Pons (tissue), 1 donor: ENCODE measurements at regions not wholly inside any gene's neighbourhood (a gene's known extent, or its start where the extent isn't known, plus 50 kb on each side); places are given as distances from the start of the nearest gene placed in this dataset.
"Not testable (repeated sequence)": the region's sequence is repeated elsewhere in the genome, so short reads cannot be mapped to it uniquely, and the experiment has no call there.

Experiments used
- DNase-seq: peaks from one replicate; pipeline ENCODE4 v3.0.0-alpha.2; 2016; ENCODE audit warnings: low spot score

DNA sequence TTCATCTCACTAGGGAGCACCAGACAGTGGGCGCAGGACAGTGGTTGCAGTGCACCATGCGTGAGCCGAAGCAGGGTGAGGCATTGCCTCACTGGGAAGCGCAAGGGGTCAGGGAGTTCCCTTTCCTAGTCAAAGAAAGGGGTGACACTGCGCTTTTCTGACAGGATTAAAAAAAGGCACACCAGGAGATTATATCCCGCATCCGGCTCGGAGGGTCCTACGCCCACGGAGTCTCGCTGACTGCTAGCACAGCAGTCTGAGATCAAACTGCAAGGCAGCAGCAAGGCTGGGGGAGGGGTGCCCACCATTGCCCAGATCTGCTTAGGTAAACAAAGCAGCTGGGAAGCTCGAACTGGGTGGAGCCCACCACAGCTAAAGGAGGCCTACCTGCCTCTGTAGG, 1416.7 kb upstream of the C9orf72 start:
- DNase-seq: not testable (repeated sequence)

DNA sequence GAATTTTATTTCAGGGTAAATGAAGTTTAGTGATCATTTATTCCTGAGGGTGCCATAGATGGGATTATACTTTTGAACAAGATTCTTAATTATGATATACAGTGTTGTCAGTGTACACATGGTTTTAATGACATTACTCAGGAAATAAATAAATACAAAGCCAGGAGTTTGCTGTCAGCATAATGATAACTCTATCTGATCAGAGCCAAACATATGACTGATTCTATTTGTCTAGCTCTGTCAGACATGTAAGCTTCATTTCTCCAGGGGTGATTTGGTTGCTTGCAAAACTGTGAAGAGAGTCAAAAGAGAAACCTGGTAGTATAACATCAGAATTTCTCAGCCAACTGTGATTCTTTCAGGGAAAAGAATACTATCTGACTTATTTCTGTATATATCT, 1425.8 kb upstream of the C9orf72 start:
- no peak for DNase-seq

DNA sequence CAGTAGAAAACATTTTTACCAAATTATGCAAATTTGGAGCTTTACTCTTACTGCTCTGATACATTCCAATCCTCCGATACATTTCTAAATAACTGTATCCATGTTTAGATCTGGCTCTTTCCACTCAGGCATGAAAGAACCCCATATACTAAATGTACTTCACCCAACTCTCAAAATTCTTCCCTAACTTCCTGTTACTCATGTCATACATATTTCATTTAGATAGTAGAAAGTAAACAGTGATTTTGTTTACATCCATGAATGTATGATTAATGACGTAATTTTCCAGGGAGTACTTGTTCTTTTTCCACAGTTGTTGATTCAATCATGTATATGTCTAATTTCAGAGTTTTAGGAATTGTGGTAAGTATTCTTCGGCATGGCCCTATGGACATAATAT, 1426.5 kb upstream of the C9orf72 start:
- no peak for DNase-seq

DNA sequence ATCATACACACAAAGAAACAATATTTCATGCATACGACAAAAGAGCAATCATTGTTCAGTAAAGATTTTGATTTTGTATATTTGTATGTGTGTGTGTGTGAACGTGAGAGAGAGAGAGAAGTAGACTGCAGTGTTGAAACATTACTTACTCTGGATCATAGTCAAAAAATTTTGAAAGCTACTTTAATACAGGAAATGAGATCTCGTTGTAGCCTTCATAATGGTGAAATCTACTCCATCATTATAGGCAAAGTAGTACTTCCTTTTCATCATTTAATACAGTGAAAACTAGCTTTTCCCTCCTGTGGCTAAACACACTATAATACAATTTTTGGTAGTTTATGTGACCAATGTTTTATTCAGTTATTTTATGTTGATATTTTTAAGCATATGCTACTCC, 1427.7 kb upstream of the C9orf72 start:
- no peak for DNase-seq

DNA sequence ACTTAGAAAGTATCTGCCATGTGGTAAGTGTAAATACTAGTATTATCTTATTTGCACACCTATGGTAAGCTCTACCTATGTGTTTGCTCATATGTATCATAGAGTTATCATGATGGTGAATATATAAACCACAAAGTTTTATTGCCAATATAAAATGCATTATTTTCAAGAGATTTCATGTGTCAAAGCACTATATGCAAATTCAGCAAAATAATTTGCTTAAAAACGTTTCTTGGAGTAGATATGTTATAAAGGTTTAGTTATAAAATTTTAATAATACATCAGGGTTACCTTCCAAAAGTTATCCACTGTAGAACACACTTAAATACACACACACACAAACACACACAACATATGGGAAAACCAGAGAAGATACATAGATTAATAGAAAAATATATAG, 1431.7 kb upstream of the C9orf72 start:
- DNase-seq: no peak

DNA sequence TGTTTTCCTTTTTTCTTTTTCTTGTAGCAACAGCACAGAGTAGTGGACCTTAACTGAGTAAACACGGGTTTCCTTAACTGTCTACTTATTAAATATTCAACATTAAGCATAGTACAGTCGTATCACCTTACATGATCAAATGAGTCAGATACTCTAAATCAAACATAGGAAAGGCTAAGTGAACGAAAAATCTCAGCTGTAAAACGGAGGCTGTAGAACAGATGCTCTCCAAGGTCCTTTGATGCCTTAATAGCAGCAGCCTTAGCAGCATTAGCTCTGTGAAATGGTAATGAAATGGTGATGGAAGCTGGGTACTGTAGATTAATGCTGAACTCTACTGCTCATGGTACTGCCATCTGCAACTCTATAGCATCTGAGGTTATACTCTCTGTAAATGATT, 1433.3 kb upstream of the C9orf72 start:
- DNase-seq: no peak

DNA sequence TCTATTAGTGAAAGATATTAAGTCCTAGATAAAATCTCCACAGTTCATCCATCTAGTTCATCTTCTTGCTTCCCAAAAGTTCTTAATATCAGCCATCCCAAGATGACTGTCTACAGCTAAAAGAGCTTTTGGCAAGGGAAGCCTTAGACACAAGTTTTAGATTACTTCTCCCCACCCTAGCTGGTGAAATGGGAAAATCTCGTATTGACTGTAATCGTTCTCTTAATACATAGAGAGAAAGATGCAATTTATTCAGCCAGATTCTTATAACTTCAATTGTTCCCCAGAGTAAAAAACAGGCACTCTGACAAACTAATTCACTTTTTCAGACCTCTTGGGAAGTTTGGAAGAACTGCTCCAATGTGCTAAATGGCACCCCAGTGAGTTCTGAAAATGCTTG, 1439.6 kb upstream of the C9orf72 start:
- no peak for DNase-seq

DNA sequence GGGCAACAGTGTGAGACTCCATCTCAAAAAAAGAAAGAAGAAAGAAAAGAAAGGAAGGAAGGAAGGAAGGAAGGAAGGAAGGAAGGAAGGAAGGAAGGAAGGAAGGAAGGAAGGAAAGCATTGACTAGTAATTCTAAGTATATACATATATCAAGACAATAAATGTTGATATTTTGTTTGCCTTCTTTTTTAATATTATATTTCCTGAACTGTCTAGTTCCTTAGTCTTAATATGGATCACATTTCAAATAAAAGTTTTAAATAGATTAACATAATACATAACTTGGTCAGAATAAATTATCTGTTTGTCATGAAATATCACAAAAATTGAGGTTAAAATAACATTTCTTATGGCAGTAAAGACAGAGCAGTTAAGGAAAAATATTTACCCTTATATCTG, 1448.4 kb upstream of the C9orf72 start:
- DNase-seq: no peak

DNA sequence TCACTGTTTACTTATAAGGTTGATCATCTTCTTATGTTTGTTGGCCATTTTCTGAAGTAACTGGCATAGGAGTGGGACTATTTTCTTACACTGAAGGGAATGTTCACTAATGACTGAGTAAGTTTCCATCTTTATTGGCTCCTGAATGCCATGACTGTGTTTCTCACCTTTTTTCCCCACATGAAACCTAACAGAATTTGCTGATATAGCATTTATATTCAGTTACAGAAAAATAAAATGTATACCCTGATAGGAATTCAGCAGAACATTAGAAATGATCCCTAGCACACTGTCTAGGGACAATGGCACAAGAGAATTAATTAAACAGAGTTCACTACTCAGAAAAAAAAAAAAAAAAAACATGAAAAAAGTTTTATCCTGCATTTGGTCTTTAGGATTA, 1465.1 kb upstream of the C9orf72 start:
- DNase-seq: no peak

DNA sequence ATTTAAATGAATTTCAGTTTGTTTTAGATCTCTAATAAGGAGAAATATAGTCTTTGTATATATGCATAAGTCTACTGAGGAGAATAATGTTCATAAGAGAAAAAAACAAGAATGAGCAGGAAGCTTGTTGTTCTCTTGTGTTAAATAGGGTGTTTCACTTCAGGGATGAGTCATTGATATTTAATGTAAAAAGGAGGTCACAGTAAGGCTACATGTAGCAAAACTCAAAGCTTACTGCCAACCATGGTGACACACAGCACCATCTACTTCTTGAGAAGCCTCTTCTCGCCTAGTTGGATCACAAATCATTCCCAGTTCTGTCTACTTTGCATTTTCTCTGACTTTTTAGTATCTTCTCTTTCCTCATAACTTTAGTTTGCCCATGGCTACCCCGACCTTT, 1466.0 kb upstream of the C9orf72 start:
- no peak for DNase-seq

DNA sequence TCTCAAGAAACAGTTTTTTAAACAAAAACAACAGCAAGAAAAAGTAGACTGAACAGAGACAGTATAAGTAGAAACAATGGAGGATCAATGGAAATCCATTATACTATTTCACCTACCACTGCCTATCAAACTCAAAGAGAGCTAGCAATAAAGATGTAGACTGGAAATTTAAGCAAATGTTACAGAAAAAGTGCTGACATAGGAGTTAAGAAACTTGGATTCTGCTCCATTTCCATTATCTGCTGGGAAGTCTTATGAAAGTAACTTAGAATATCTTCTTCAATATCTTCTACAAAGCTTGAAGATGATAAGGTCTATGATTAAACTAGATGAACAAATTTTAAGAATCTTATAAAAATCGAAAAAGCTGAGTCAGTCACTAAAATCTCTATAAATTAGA, 1469.8 kb upstream of the C9orf72 start:
- no peak for DNase-seq

DNA sequence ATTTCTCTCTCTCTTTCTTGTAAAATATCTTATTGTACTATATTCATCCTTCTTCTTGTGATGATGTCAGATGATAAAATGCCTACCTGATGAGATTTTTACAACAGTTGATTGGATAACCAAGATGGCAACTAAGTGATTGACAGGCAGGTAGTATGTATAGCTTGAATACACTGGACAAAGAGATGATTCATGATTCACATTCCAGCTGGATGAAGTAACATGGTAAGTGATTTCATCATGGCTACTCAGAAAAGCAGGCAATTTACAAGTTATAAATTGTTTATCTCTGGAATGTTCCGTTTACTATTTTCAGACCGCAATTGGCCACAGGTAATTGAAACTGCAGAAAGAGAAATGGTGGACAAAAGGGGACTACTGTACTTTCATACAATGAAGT, 1471.7 kb upstream of the C9orf72 start:
- DNase-seq: no peak

DNA sequence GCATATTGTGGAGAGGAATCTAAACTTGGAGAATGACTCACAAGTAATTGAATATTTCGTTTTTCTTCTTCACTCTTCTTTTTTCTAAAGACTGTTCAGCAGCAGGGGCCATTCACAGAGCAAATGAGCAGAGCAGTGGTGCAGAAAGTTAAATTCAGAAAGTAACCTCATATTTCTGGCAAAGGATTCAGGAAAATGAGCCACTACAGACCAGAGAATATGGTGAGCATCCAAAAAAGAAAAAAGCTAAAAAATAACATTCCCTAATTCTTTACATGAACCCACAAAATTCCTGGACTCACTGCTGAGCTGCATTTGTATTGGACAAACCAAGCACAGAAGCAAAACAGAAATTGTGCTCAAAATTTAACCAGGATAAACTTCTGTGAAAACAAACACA, 1486.8 kb upstream of the C9orf72 start:
- DNase-seq: no peak

DNA sequence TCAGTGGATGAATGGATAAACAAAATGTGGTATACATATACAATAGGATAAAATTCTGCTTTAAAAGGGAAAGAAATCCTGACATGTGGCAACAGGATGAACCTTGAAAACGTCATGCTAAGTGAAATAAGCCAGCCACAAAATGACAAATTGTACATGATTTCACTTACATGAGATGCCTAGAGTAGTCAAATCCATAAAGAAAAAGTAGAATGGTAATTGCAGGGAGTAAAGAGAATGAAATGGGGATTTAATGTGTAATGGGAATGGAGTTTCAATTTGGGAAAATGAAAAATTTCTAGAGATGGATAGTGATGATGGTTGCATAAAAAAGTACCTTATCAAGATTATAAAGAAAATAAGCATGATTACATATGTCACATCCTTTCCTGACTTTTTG, 1489.2 kb upstream of the C9orf72 start:
- DNase-seq: no peak

DNA sequence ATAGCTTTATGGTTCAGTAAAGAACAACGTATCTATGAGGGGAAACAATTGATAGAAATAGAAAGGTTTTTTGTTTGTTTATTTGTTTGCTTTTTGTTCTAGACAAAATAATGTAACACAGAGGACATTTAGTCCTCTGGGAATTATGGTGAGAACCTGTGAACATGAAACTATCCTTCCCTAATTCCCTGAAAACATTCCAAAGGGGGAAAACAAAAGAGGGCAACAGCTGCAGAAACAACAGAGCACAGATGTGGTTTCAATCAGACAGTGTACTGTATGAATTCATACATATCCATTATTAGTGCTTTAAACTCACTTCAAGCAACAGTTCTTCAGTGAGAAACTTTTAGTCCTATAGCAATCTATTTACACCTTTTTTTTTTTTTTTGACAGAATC, 1489.8 kb upstream of the C9orf72 start:
- no peak for DNase-seq

DNA sequence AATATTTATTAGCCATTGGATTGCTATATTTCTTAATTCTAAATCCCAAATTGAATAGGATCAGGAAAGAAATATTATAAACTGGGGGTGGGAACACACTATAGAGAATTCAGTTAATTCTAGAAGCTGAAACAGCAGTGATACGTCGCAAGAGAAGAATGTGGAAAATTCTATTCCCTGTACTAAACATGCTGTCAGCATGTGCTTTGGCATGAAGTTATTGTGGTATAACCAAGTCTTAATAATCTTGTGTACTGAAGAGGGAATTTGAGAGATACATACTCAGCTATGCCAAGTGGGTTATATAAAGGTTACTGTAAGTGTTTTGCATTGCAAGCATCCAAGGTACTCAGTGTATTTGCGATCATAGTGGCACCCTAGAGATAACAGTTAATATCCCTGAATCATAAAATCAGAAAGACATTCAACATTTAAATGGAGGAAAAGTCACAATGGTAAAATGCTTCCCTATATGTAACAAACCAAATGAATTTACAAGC, 1492.9 kb upstream of the C9orf72 start:
- DNase-seq: no peak

DNA sequence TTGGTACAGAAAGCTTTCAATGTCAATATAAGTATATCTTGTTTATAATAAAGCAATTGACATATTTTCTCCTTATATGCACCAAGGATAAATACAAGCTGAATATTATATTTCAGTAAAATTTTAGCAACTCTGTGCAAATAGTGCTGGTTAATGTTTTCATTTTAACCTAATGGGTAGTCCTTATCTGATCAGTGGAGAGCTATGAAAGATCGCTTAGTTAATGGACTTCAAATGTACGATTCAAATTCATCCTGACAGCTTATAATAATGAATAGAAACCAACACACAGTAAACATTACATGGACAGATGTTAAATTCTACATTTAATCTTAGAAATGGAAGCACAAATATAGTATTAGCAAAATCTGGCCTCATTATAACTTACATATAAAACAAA, 1495.2 kb upstream of the C9orf72 start:
- no peak for DNase-seq

DNA sequence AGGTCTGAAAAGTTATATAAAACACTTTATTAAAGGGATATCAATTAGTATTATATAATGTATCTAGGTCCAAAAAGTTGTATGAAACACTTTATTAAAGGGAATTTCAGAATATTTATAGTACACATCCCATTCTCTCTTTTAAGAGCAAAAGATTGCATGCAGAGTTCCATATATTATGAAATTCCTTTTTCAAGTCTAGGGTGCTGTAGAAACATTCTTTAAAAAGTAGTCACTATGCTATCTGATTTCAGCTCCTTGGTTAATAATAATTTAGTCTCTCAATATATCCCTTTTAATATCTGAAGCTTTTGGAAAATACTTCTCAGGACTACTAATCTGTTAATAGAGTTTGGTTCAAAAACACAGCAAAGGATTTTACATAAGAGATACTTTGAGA, 1496.1 kb upstream of the C9orf72 start:
- DNase-seq: no peak

DNA sequence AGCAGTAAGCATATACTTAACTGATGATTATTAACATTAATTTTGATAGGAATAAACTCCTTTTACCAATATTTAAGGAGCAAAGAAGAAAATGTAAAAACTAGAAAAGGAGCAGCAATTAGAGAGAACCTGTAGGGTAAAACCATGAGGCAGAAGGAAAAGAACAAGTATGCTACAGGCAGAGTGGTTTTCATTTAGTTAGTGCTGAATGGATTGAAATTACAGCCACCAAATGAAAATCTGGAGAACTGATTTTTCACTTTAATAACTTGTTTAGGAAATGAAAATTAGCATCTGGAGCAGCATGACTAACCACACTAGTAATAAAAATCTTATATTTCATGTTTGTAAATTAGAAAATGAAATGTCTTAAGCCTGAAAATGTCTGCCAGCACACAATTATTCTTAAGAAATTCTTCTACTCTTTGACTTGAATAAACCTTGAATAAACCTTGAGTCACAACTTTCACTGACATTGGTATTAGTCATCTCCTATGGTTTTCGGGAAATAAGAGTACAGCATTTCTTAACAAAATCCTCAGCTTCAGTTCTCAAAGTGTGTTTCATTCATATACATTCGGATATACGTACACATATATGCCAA, 1504.9 kb upstream of the C9orf72 start:
- peak; percentile 10 for DNase-seq

DNA sequence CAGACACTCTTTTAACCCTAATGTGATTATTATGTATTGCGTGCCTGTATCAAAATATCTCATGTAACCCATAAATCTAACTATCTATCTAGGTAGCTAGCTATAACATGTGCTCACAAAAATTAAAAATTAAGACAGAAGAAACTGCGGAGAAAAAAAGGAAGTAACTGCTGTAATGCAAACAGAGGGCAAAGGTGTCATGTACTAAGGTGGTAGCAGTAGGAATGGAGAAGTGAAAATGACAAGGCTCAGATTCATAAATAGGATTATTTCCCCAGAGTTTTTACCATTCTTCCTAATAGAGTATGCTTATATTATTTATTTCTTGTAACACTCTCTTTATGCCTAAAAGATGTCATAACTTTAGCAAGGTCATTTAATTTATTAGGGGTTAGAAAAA, 1527.5 kb upstream of the C9orf72 start:
- DNase-seq: no peak

DNA sequence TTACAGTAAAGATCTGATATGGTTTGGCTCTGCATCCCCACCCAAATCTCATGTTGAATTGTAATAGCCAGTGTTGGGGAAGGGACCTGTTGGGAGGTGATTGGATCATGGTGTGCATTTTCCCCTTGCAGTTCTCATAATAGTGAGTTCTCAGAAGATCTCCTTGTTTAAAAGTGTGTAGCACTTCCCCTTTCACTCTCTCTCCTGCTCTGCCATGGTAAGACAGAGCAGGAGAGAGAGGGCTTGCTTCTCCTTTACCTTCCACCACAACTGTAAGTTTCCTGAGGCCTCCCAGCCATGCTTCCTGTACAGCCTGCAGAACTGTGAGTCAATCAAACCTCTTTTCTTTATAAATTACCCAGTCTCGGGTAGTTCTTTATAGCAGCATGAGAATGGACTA, 1530.9 kb upstream of the C9orf72 start:
- DNase-seq: not testable (repeated sequence)

DNA sequence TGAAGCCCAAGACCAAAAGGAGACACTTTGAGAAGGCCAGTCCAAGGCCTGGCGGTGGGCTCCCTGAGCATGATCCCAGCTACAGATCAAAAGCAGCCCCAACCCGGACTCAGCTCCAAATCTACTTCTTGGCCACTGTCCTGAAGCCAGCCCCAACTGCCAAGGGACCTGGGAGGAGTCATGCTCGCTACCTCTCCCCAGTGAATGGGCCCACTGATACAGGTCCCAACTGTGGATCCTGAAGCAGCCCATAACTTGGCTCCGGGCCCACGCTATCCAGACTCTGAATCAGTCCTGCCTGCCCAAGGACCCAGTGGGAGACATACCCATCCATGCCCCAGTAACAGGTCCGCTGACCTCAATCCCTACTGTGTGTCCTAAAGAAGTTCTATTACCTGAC, 1545.3 kb upstream of the C9orf72 start:
- DNase-seq: no peak

DNA sequence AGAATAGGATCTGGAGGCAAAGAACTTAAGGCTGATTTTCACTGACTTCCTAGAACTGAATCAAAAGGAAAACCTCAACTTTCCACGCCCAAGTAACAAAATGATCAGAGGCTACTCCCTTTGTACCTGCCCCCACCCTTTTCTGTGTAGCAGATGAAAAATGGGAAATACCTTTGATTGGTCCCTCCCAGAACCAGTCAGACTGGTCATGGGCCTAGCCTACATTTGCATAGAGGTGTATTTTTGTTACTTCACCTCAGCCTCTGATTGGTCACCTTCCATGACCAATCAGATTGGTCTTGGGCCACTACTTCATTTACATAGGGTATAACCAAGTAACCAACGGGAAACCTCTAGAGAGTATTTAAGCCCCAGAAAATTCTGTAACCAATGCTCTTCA, 1553.5 kb upstream of the C9orf72 start:
- DNase-seq: no peak

DNA sequence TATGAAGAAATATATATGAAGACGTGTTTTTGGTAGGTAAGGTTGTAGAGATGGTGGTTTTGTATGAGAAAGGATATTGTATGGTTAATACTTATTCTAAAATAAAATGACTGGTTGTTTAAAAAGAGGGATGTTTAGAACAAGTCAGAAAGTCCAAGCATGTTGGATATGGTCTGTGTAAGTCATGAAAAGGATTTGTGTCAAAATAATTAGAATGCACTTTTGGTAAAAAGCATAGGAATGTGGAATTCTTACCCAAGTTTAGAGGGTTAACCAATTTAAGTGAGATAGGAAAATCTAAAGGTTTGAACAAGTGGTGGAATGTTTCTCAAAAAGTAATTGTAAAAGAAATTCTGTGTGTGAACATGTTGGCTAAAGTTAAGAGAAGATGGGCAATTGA, 1556.5 kb upstream of the C9orf72 start:
- no peak for DNase-seq

DNA sequence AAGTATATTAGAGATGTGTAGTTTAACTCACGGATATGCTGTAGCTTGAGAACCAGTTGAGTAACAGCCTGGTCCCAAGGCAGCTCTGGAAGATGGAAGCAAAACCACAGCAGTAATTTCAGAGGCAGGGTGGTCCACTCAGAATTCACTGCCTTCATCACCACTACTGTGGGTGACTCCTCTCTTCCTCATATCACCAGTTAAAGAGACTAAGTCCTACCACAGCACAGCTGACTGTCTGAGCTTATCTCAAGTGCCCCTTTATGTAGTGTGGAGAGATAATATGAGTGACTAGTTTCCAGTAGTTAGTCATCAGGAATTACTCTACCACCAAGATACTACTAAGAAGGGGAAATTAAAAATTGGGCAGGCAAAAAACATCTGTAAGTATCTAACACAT, 1571.2 kb upstream of the C9orf72 start:
- no peak for DNase-seq
